22Rv1 (cell line): ENCODE measurements at regions not wholly inside any gene's neighbourhood (a gene's known extent, or its start where the extent isn't known, plus 50 kb on each side); places are given as distances from the start of the nearest gene placed in this dataset.

Experiments
- CTCF ChIP-seq: fragments of 450-650 bp; IDR thresholded peaks from 2 replicates; pipeline ENCODE4 v1.5.1; 2017; ENCODE audit warnings: mild to moderate bottlenecking
- ZFX ChIP-seq: fragments of 450-650 bp; IDR thresholded peaks from 2 replicates; pipeline ENCODE4 v1.6.1; 2017; ENCODE audit warnings: antibody characterized with exemption, borderline replicate concordance

DNA sequence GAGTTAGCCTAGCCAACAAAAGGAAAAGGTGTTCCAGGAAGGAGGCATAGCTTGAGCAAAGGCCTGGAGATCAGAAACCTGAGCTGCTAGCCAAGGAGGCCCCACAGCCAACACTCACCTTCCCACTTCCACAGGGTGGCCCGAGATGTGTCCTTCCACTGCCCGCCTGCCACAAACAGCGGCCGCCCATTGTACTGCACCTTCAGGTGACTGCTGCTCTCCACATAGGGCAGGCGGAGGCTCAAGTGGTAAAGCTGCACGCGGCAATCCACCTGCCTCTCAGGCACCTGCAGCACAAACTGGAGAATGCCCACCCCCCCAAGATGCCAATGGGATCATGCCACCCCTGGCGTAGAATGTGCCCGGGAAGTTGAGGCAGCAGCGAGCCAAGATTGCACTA, 111.5 kb downstream of the RMI2 start:
- TF ChIP-seq CTCF (no peak), ZFX (no peak)
